ENCODE measurements at regions not wholly inside any gene's neighbourhood (a gene's known extent, or its start where the extent isn't known, plus 50 kb on each side); places are given as distances from the start of the nearest gene placed in this dataset.

DNA sequence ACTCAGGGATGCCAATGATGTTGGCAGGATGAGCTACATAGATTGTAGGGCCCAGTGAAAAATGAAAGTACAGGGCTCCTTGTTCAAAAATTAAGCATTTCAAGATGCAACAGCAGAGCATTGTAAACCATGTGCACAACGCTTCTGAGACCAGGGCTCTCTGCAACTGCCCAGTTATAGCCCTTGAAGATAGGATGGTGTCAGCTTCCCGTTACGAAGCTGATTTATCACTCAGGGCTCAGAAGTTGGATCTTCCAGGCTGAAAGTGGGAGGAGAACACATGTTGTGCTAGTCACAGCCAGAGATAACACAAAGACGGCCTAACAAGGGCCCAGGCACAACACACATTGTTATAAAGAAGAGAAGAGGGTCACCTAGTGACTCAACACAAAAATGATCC, 466.7 kb downstream of the TUBA3C start:
- TF ChIP-seq SUZ12 (IDR thresholded peaks at IDR 0.05; ENCODE audit: extremely low read depth, insufficient read depth, insufficient read length) (no peak), YY1 (IDR thresholded peaks at IDR 0.05; ENCODE audit: insufficient read depth, insufficient read length) (no peak)
